AG08395 (cell line): ENCODE measurements at regions not wholly inside any gene's neighbourhood (a gene's known extent, or its start where the extent isn't known, plus 50 kb on each side); places are given as distances from the start of the nearest gene placed in this dataset.
A peak's percentile ranks its signal among the peaks of the same experiment; 100 is the strongest.
"Not testable (repeated sequence)": the region's sequence is repeated elsewhere in the genome, so short reads cannot be mapped to it uniquely, and the experiment has no call there.

Source experiments
- DNase-seq: peaks from one replicate; pipeline ENCODE4 v3.0.0; 2012; ENCODE audit warnings: mixed read lengths, low spot score

- no peak for DNase-seq
Observed at GRCh38 chr3:177783338-177783737, 586.1 kb upstream of the TBL1XR1 start.

DNA sequence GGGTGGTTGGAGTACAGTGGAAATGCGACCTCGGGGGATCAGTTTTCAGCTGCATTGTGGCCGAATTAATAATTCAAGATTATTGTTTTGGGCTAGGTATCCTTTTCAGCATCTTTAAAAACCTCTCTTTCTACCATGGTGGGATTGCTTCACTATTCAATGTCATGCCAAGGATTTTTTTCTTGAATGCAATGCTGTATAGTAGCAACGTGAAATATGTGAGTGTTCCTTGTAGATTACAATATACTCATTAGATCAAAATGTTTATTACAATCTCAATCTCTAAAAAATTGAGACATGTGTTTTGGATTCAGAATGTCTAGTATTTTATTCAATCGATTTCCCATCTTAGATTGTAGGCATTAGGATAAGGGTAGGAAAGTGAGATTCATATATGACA, 586.5 kb upstream of the TBL1XR1 start:
- DNase-seq = no peak

- DNase-seq = no peak
Observed at GRCh38 chr3:177787279-177788041, 590.2 kb upstream of the TBL1XR1 start.

DNA sequence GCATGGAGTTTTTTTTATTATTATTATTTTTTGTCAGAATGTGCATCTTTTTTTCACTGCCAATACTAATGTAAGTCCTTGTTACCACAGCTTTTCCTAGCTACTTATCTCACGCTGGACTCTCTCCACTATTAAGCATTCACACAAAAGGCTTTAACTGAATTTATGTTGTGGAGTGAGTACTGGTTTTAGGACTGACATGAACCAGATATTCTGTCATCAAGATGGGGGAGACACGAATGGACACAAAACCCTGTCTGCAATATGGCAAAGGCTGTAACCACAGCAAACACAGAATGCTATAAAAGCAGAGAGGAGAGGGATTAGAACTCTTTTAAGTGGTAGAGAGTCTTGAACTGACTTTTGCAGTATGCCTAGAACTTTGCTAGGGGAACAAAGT, 592.2 kb upstream of the TBL1XR1 start:
- no peak for DNase-seq

GRCh38 chr3:177792311-177793030, 595.2 kb upstream of the TBL1XR1 start:
- peak; percentile 15 for DNase-seq

DNA sequence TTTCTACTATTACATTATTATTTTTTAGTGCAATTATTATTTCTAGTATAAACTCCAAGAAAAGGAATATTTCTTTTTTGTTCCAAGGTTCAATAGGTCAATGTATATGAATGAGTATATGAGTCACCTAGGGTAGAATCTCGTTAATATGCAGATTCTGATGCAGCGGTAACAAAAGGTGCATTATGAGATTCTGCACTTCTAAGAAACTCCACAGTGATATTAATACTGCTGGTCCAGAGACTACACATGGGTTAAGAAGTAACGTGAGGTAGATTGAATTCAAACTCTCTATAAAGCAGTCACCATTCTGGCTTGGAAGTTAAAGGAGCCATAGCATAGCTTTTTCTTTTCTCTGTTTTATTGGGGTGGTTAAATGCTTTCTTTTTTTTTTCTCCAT, 596.2 kb upstream of the TBL1XR1 start:
- DNase-seq = no peak

- DNase-seq = no peak
Observed at GRCh38 chr3:177795216-177795615, 597.9 kb upstream of the TBL1XR1 start.

- no peak for DNase-seq
Observed at GRCh38 chr3:177795859-177796258, 598.6 kb upstream of the TBL1XR1 start.

DNA sequence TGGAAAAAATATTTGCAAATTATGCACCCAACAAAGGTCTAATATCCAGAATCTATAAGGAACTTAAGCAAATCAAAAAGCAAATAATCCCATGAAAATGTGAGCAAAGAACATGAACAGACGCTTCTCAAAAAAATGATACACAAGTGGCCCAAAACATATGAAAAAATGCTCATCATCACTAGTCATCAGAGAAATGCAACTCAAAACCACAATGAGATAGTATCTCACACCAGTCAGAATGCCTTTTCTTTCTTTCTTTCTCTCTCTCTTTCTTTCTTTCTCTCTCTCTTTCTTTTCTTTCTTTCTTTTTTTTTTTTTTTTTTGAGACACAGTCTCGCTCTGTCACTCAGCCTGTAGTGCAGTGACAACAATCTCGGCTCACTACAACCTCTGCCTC, 602.9 kb upstream of the TBL1XR1 start:
- DNase-seq = not testable (repeated sequence)

GRCh38 chr3:177800561-177800960, 603.3 kb upstream of the TBL1XR1 start:
- no peak for DNase-seq

DNA sequence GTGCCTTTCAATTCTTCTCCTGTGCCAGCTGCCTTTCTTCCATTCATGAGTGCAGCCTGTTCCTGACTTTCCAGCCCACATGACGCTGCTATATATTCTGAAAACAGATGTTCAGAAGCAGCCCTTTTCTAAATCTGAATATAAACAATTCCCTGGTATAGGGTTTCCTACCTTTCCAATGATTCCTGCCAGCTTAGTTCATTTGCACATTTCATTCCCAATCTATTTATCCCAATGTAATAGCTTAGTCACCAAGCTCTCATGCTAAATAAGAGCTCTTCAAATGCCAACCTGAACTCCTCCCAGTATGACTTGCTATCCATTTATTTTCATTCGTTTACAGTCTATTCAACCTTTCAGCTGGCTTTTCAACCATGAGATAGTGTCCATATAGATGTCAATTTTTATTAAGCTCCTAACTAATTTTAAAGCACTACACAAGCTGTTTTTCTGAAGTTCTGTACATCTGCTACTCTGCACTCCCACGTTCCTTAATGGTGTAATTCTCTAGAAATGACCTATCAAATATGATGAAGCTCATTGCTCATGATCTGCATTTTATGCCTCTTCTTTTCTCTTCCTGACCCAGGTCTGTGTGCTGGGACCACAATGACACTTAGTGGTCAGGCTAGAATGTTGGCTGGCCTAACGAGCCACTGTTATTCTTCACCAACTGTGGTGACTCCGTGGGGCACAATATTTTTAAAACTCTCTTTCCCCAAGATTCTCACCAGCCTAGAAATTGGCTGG, 605.0 kb upstream of the TBL1XR1 start:
- peak; percentile 45 for DNase-seq

DNA sequence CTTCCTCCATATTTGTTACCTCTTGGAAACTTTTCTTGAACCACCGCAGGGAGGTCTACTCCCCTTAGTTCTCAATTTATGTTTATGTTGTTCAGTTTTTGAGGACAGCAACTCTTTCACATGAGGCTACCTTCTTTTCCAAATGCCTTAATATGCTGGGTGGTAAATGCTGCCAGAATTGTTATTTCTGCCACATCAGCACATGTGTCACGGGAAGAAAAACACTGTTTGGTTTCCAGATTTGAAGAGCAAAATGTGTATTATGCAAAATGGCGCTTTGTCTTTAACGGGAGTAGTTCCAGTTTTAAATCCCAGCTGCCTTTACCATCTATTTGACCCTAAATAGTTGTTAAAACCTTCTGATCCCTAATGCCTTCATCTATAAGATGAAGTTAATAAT, 606.2 kb upstream of the TBL1XR1 start:
- DNase-seq = no peak

DNA sequence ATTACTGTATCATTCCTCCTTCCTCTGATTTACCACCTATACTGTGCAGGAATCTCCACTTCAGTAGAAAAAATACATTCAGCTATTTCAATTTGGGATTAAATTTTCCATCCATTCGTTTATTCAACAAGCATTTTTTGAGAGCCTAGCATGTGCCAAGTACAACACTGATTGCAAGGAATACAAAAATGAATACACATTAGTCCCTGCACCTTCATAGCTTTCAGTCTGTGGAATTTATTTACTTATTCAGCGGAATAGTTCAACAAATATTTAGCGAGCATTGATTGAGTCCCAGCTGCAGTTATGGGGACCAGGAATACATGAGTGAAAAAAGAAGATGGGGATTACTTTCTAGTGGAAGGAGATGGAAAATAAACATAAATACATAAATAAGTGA, 606.8 kb upstream of the TBL1XR1 start:
- no peak for DNase-seq

DNA sequence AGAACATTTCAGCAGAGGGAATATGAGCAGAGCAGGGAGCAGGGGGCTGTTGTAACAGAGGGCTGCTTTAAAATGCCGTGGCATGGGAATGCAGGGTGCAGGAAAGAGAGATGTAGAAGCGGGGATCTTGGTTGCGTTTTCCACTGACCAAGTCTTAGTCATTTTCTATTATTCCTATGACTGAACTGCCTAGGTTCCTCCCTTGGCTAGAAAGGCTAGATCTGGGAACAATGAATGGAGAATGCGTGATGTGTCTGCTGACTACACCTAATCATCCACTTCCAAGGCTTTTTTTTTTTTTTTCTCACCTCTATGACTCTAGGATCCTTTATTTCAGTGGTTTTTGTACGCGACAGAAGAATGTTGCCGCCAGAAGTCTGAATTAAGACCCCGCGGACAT, 607.4 kb upstream of the TBL1XR1 start:
- DNase-seq = no peak

DNA sequence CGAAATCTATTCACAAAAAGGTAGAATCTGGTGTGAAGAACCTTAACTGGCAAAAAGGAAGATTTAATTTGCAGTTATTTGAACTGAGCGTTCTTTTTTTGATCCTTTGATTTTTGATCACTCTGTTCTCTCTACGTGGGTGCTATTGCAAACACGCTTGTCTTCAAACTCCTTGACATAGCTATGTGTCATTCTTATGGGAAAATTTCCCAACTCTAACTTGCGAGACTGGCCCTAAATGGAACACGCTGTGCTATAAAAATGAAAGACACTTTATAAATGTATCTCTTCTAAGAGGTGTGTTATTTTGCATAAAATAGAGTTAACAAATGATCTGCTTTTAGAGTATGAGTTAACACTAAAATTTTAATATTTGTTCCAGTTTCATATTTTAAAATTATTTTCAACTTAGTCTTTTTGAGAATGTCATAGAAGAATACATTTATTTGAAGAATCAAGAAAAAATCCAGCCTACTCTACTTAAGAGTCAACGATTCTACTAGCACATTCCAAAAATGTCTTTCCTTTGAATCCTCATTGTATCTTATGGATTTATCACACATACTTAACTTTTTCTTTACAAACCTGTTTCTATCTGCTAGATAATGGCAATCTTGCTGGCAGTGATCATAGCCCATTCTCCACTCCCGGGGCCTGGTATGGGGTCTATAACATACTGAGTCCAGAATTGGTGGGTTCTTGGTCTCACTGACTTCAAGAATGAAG, 610.0 kb upstream of the TBL1XR1 start:
- DNase-seq = no peak

GRCh38 chr3:177808928-177809478, 611.7 kb upstream of the TBL1XR1 start:
- not testable (repeated sequence) for DNase-seq

GRCh38 chr3:177810162-177810623, 612.9 kb upstream of the TBL1XR1 start:
- peak; percentile 70 for DNase-seq

GRCh38 chr3:177811112-177811511, 613.8 kb upstream of the TBL1XR1 start:
- DNase-seq = no peak

DNA sequence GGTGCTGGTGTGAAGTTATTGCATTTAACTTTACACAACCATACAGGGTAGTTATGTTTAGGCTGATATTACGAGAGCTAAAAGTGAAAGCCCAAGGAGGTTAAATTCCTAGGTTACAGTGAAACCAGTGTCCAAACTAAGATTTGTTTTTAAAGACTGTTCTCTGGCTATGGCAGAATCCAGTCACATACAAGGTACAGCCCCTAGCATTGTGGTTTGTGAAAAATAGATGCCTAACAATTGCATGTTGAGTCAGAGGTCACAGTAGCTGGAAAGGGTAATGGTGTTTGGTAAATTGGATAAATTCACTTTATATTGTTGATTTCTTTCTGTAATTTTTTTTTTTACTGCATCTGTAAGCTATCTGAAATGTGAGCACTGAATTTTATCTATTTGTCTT, 614.6 kb upstream of the TBL1XR1 start:
- no peak for DNase-seq

GRCh38 chr3:177812492-177812891, 615.2 kb upstream of the TBL1XR1 start:
- no peak for DNase-seq

GRCh38 chr3:177813322-177813721, 616.0 kb upstream of the TBL1XR1 start:
- DNase-seq = no peak
